Activated CD8-positive, alpha-beta T cell treated with anti-CD3 and anti-CD28 coated beads for 36 hours (primary cell): ENCODE measurements at regions not wholly inside any gene's neighbourhood (a gene's known extent, or its start where the extent isn't known, plus 50 kb on each side); places are given as distances from the start of the nearest gene placed in this dataset.

Experiments used
- ATAC-seq: fragments of 200-7000 bp; cut with Tn5 transposase; one replicate; pipeline ENCODE4 v1.10.0; 2021; ENCODE audit warnings: mild to moderate bottlenecking, moderate library complexity
- CTCF ChIA-PET: fragments of 350-600 bp; sonication (Branson Sonifier 250); formaldehyde crosslinking; loops from one replicate; lab custom pipeline; 2021; ENCODE audit warnings: antibody characterized with exemption; lab: Charles Lee
- POLR2A ChIA-PET: fragments of 350-600 bp; sonication (Branson Sonifier 250); formaldehyde crosslinking; loops from one replicate; lab custom pipeline; 2021; ENCODE audit warnings: antibody characterized with exemption; lab: Charles Lee
- DNase-seq: peaks from one replicate; pipeline ENCODE4 v3.0.0-alpha.2; 2020
- H3K27ac Mint-ChIP-seq: one replicate; pipeline ENCODE4 v1.8.0; 2021; ENCODE audit warnings: mild to moderate bottlenecking, mixed read lengths
- H3K27me3 Mint-ChIP-seq: one replicate; pipeline ENCODE4 v1.8.0; 2021; ENCODE audit warnings: mixed read lengths
- H3K36me3 Mint-ChIP-seq: one replicate; pipeline ENCODE4 v1.8.0; 2021; ENCODE audit warnings: low read depth, mixed read lengths
- H3K4me1 Mint-ChIP-seq: one replicate; pipeline ENCODE4 v1.8.0; 2021; ENCODE audit warnings: low read depth, mixed read lengths
- H3K4me3 Mint-ChIP-seq: one replicate; pipeline ENCODE4 v1.8.0; 2021; ENCODE audit warnings: mild to moderate bottlenecking, moderate library complexity, mixed read lengths
- H3K9me3 Mint-ChIP-seq: one replicate; pipeline ENCODE4 v1.8.0; 2021; ENCODE audit warnings: mixed read lengths
- intact Hi-C: fragments of 100-400 bp; cut with micrococcal nuclease; formaldehyde crosslinking; loops from one replicate; pipeline ENCODE4 v1.10.0; 2022
- TF ChIP-seq, protein P1 (sequence below): fragments of 200-600 bp; IDR thresholded peaks from one replicate; pipeline ENCODE4 v1.8.0; 2022; ENCODE audit warnings: antibody characterized with exemption, mild to moderate bottlenecking

- intact Hi-C loops, result no loop called here
- ChIA-PET POLR2A (no interaction called here), CTCF (no interaction called here)
- Mint-ChIP-seq H3K4me1 (no peaks in the 10 kb centered on the region), H3K36me3 (peaks cover 2% of the 10 kb centered on the region), H3K4me3 (no peak overlapping the region), H3K9me3 (peaks cover 5% of the 10 kb centered on the region), H3K27me3 (no peaks in the 10 kb centered on the region), H3K27ac (no peak overlapping the region)
- TF ChIP-seq, protein P1, sequence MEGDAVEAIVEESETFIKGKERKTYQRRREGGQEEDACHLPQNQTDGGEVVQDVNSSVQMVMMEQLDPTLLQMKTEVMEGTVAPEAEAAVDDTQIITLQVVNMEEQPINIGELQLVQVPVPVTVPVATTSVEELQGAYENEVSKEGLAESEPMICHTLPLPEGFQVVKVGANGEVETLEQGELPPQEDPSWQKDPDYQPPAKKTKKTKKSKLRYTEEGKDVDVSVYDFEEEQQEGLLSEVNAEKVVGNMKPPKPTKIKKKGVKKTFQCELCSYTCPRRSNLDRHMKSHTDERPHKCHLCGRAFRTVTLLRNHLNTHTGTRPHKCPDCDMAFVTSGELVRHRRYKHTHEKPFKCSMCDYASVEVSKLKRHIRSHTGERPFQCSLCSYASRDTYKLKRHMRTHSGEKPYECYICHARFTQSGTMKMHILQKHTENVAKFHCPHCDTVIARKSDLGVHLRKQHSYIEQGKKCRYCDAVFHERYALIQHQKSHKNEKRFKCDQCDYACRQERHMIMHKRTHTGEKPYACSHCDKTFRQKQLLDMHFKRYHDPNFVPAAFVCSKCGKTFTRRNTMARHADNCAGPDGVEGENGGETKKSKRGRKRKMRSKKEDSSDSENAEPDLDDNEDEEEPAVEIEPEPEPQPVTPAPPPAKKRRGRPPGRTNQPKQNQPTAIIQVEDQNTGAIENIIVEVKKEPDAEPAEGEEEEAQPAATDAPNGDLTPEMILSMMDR, result no peak
- ATAC-seq (no peak), DNase-seq (no peak)
These were observed 405.5 kb upstream of the ACTRT1 start for GRCh38 chrX:128457674-128458073.

- Mint-ChIP-seq H3K4me1 (no peaks in the 10 kb centered on the region), H3K27me3 (no peaks in the 10 kb centered on the region), H3K27ac (no peak overlapping the region), H3K36me3 (no peaks in the 10 kb centered on the region), H3K9me3 (no peaks in the 10 kb centered on the region), H3K4me3 (no peak overlapping the region)
- POLR2A ChIA-PET, result no interaction called here
- TF ChIP-seq, protein P1, result no peak
- CTCF ChIA-PET, result no interaction called here
- no peak for DNase-seq
- intact Hi-C loops, result no loop called here
- no peak for ATAC-seq
These were observed 387.0 kb upstream of the ACTRT1 start for GRCh38 chrX:128439159-128439558.

DNA sequence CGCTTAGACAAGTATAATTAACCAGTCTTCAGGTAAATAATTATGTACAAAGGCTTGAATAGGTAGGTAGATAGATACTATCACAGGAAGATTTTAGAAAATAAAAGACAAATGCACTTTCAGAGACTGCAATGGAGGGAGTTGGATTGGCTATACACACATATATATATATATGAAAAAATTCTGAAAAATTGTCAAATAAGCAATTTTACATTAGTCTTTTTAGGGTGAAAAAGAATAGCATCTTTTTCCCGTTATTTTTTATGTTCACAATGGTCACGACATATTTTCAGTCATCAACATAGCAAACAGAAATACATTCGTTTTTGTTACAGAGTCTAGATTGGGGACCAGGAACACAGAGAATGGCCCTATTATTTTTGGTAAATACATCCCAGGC lies 385.9 kb upstream of the ACTRT1 start:
- H3K27ac Mint-ChIP-seq, result no peak overlapping the region
- TF ChIP-seq, protein P1, result no peak

DNA sequence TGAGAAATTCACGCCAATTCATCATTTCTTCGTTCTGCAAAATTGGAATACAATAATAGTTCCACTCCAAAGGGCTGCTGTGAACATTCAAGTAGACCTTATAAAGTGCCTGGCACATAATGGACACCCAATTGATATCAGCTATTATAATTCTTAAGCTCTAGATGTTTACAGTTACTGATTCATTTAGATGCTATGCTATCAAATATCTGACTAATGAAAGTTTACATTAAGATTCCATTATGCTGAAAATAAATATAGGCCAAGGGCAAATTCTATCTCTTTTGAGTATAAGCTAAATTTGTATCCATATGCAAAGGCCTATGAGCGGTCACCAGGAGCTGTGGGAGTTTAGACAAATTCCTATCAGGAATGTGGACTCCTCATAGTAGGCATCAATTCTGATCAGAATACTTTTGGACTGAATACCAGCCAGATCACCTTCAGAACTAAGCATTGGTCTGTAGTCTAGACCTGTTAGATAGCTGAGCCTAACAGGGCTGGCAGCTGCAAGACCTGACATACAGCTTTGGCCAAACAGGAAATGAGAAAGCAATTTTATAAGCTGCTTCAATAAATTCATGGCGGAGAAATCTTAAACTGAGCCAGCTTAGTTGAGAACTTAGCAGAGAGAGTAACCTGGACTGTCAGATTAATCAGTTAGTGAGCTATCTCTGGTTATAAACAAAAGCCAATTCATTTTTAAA lies 384.3 kb upstream of the ACTRT1 start:
- Mint-ChIP-seq H3K9me3 (no peaks in the 10 kb centered on the region), H3K4me3 (no peak overlapping the region), H3K4me1 (no peaks in the 10 kb centered on the region), H3K36me3 (no peaks in the 10 kb centered on the region), H3K27ac (no peak overlapping the region), H3K27me3 (no peaks in the 10 kb centered on the region)
- DNase-seq, result no peak
- ATAC-seq, result no peak
- CTCF ChIA-PET, result no interaction called here
- intact Hi-C loops, result no loop called here
- TF ChIP-seq, protein P1, result no peak
- POLR2A ChIA-PET, result no interaction called here

More for the DNA sequence above, 385.9 kb upstream of the ACTRT1 start:
- DNase-seq, result no peak
- ATAC-seq, result no peak
- Mint-ChIP-seq H3K36me3 (no peaks in the 10 kb centered on the region), H3K4me1 (no peaks in the 10 kb centered on the region), H3K9me3 (no peaks in the 10 kb centered on the region), H3K4me3 (no peak overlapping the region), H3K27me3 (no peaks in the 10 kb centered on the region)
- intact Hi-C loops, result no loop called here
- ChIA-PET POLR2A (no interaction called here), CTCF (no interaction called here)

- no peaks in the 10 kb centered on the region for H3K36me3 Mint-ChIP-seq
- H3K9me3 Mint-ChIP-seq, result no peaks in the 10 kb centered on the region
- POLR2A ChIA-PET, result no interaction called here
- H3K27ac Mint-ChIP-seq, result no peak overlapping the region
- H3K27me3 Mint-ChIP-seq, result no peaks in the 10 kb centered on the region
- H3K4me3 Mint-ChIP-seq, result no peak overlapping the region
- DNase-seq (no peak), ATAC-seq (no peak)
- intact Hi-C loops, result no loop called here
- no peaks in the 10 kb centered on the region for H3K4me1 Mint-ChIP-seq
- CTCF ChIA-PET, result no interaction called here
- TF ChIP-seq, protein P1, result no peak
These were observed 373.3 kb upstream of the ACTRT1 start for GRCh38 chrX:128425546-128425945.
